Uterus (tissue), 3 donors: ENCODE measurements at regions not wholly inside any gene's neighbourhood (a gene's known extent, or its start where the extent isn't known, plus 50 kb on each side); places are given as distances from the start of the nearest gene placed in this dataset.

Experiments
- DNase-seq, 2 donors: peaks; one replicate each; pipeline ENCODE4 v3.0.0-alpha.2; 2019 to 2020
- H3K27ac ChIP-seq, 2 donors: fragments of 200-600 bp; sonication (generic); 1 replicate in 1 of 2; 2 replicates in 1 of 2; pipeline ENCODE4 v1.5.1; 2016 to 2018
- H3K27me3 ChIP-seq, 2 donors: fragments of 200-600 bp; sonication (generic); one replicate each; pipeline ENCODE4 v1.5.1; 2018 to 2019; ENCODE audit warnings: control low read depth in 1 of 2
- H3K36me3 ChIP-seq, 2 donors: fragments of 200-600 bp; sonication (generic); one replicate each; pipeline ENCODE4 v1.5.1; 2019; ENCODE audit warnings: control low read depth in 1 of 2
- H3K4me1 ChIP-seq, 2 donors: fragments of 200-600 bp; sonication (generic); one replicate each; pipeline ENCODE4 v1.5.1; 2018 to 2019; ENCODE audit warnings: control low read depth in 1 of 2
- H3K4me3 ChIP-seq, 2 donors: fragments of 200-600 bp; sonication (generic); 1 replicate in 1 of 2; 2 replicates in 1 of 2; pipeline ENCODE4 v1.5.1; 2018 to 2019; ENCODE audit warnings: mild to moderate bottlenecking in 1 of 2
- H3K9me3 ChIP-seq, 2 donors: fragments of 200-600 bp; sonication (generic); one replicate each; pipeline ENCODE4 v1.5.1; 2019; ENCODE audit warnings: control low read depth in 1 of 2
- CTCF ChIP-seq, 4 experiments: fragments of 200-600 bp in 2 of 4; fragments of 450-650 bp in 2 of 4; sonication (generic) in 2 of 4; IDR thresholded peaks; one replicate each; pipeline ENCODE4 v1.5.1; 2016 to 2019; ENCODE audit warnings: antibody characterized with exemption in 4 of 4, mild to moderate bottlenecking in 2 of 4, moderate library complexity in 1 of 4
- POLR2A ChIP-seq, 2 donors: fragments of 450-650 bp; IDR thresholded peaks; one replicate each; pipeline ENCODE4 v1.6.1; 2016; ENCODE audit warnings: antibody characterized with exemption in 2 of 2, mild to moderate bottlenecking in 1 of 2, moderate library complexity in 1 of 2
- intact Hi-C: fragments of 100-400 bp; cut with DNase I; formaldehyde crosslinking; loops from one replicate; pipeline ENCODE4 v1.15.1; 2023; ENCODE audit warnings: low total_unique reads
- donor health status: DM: yes; HTN: yes; CAD: no.

GRCh38 chr3:153339065-153339464 lies 177.0 kb downstream of the RAP2B start:
- H3K27ac ChIP-seq, result peak overlapping the region in 1 of 2 donors; percentile 43
- H3K9me3 ChIP-seq, result no peaks in the 10 kb centered on the region
- H3K36me3 ChIP-seq, result no peaks in the 10 kb centered on the region
- DNase-seq, result no peak
- TF ChIP-seq CTCF (IDR thresholded peaks at IDR 0.05), result no peak
- TF ChIP-seq POLR2A (IDR thresholded peaks at IDR 0.05), result no peak
- H3K4me3 ChIP-seq, result no peak overlapping the region
- no peaks in the 10 kb centered on the region for H3K4me1 ChIP-seq
- no peaks in the 10 kb centered on the region for H3K27me3 ChIP-seq
- intact Hi-C loops, result no loop called here

DNA sequence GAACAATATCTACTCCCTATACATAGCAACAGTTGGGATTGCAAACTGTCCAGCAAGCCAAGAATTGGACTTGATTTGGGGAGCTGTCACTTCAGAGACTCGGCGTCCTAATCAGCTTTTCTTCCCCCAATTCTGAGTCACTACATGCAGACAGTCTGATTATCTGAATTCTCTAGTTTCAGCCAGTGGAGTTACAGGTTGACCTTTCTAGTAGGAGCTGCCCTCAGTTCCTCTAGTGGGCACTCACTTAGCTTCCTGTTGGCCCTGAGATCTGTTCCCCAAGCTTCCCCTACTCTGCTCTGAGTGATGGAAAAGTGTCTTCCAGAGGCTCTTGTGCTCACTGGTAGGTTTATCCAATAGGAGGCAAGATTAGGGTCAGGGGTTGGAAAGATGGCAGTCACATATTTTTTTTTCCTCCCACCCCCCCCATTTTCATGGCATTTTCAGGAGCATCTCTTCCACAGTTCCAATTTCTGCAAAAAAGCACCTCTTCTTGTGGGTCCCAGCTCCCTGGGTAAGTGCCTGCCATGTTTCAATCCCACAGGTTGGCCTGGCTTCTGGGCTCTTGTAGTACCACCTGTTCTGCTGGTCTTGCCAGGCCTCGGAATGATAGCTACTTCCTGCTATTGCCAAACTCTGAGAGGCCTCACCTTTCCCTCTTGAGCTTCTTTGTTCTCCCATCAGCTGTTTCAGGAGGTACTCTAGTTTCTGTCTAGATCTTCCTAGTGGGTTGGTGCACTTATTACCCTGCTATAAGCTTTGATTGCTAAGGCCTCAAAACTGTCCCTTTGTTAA lies 182.2 kb downstream of the RAP2B start:
- TF ChIP-seq CTCF (IDR thresholded peaks at IDR 0.05) (no peak), POLR2A (IDR thresholded peaks at IDR 0.05) (no peak)
- intact Hi-C loops, result no loop called here
- H3K27ac ChIP-seq, result no peak overlapping the region
- no peaks in the 10 kb centered on the region for H3K4me1 ChIP-seq
- H3K36me3 ChIP-seq, result no peaks in the 10 kb centered on the region
- DNase-seq, result no peak
- no peaks in the 10 kb centered on the region for H3K27me3 ChIP-seq
- no peak overlapping the region for H3K4me3 ChIP-seq
- H3K9me3 ChIP-seq, result no peaks in the 10 kb centered on the region

DNA sequence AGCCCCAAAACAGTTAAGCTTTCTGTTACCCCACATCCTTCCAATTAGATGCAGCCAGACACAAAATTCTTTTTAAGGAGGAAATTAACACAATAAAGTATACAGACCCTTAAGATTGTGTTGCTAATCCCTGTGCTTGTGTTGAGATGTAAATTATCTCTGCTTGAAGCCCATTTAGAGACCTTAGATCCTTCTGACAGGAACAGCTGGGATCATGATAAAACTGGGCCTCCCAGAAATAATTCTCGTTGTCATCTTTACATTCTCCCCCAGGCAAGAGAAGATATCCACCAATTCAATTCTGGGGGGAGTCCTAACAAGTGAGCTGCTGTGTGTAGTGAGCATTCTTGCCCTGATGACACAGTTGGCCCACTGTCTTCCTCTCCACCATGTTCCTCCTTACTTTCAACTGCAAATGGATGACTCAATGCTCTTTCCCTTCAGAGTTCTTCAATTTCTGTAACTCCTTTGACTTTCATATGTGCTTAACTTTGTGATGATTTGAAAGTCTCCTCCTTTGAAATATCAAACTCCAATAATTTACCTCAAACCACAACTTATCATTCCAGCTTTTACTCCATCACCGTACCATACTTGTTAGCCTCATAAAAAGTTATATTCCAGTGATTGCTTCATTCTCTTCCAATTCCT lies 186.6 kb downstream of the RAP2B start:
- TF ChIP-seq POLR2A (IDR thresholded peaks at IDR 0.05) (no peak), CTCF (IDR thresholded peaks at IDR 0.05) (no peak)
- intact Hi-C loops, result no loop called here
- Histone ChIP-seq H3K27me3 (no peaks in the 10 kb centered on the region), H3K27ac (no peak overlapping the region), H3K4me3 (no peak overlapping the region), H3K36me3 (no peaks in the 10 kb centered on the region), H3K9me3 (no peaks in the 10 kb centered on the region), H3K4me1 (no peaks in the 10 kb centered on the region)
- DNase-seq, result no peak

- H3K36me3 ChIP-seq, result no peaks in the 10 kb centered on the region
- no peaks in the 10 kb centered on the region for H3K4me1 ChIP-seq
- intact Hi-C loops, result no loop called here
- H3K27ac ChIP-seq, result no peak overlapping the region
- no peak overlapping the region for H3K4me3 ChIP-seq
- no peak for TF ChIP-seq POLR2A (IDR thresholded peaks at IDR 0.05)
- no peak for TF ChIP-seq CTCF (IDR thresholded peaks at IDR 0.05)
- H3K27me3 ChIP-seq, result no peaks in the 10 kb centered on the region
- H3K9me3 ChIP-seq, result no peaks in the 10 kb centered on the region
- no peak for DNase-seq
Measured at GRCh38 chr3:153349108-153349499, 187.1 kb downstream of the RAP2B start.

GRCh38 chr3:153350420-153350819 lies 188.4 kb downstream of the RAP2B start:
- intact Hi-C loops, result no loop called here
- Histone ChIP-seq H3K4me3 (no peak overlapping the region), H3K27me3 (no peaks in the 10 kb centered on the region), H3K36me3 (no peaks in the 10 kb centered on the region), H3K4me1 (no peaks in the 10 kb centered on the region), H3K27ac (no peak overlapping the region), H3K9me3 (no peaks in the 10 kb centered on the region)
- TF ChIP-seq POLR2A (IDR thresholded peaks at IDR 0.05) (no peak), CTCF (IDR thresholded peaks at IDR 0.05) (no peak)
- DNase-seq, result no peak
